H1 (cell line): ENCODE measurements at regions not wholly inside any gene's neighbourhood (a gene's known extent, or its start where the extent isn't known, plus 50 kb on each side); places are given as distances from the start of the nearest gene placed in this dataset.
"Not testable (repeated sequence)": the region's sequence is repeated elsewhere in the genome, so short reads cannot be mapped to it uniquely, and the experiment has no call there.

Experiments used
- CTCF ChIA-PET: fragments of 300-600 bp; sonication (Branson Sonifier 250); formaldehyde crosslinking; loops from one replicate; lab custom pipeline; 2021; ENCODE audit not compliant: partially characterized antibody; lab: Charles Lee
- POLR2A ChIA-PET: fragments of 300-600 bp; sonication (Branson Sonifier 250); formaldehyde crosslinking; loops from one replicate; lab custom pipeline; 2021; ENCODE audit warnings: inconsistent platforms; ENCODE audit not compliant: partially characterized antibody; lab: Charles Lee
- DNase-seq, 2 experiments: peaks; one replicate each; pipeline versions ENCODE4 v3.0.0 to v3.0.0-alpha.2; 2010 to 2022; ENCODE audit warnings: low spot score in 2 of 2, low read depth in 1 of 2, mixed read lengths in 1 of 2
- FAIRE-seq: peaks from 2 replicates; lab custom pipeline; 2011; peaks lifted over from hg19 to GRCh38; lab: Jason Lieb, UNC
- H2AFZ ChIP-seq: 2 replicates; pipeline ENCODE4 v1.8.1; 2012; ENCODE audit warnings: low read length, inconsistent platforms
- H2AK5ac ChIP-seq: 2 replicates; pipeline ENCODE4 v1.6.1; 2013; ENCODE audit warnings: low read depth, low read length
- H2BK120ac ChIP-seq: replicated peaks from 2 replicates; pipeline ENCODE3; 2013; ENCODE audit warnings: low read depth, low read length, inconsistent platforms
- H2BK12ac ChIP-seq: 2 replicates; pipeline ENCODE4 v1.6.1; 2013; ENCODE audit warnings: low read depth, low read length
- H2BK15ac ChIP-seq: 2 replicates; pipeline ENCODE4 v1.6.1; 2013; ENCODE audit warnings: low read length
- H2BK20ac ChIP-seq: 2 replicates; pipeline ENCODE4 v1.6.1; 2013; ENCODE audit warnings: low read length
- H2BK5ac ChIP-seq: 2 replicates; pipeline ENCODE4 v1.6.1; 2013; ENCODE audit warnings: low read depth, low read length
- H3K14ac ChIP-seq: 2 replicates; pipeline ENCODE4 v1.6.1; 2013; ENCODE audit warnings: inconsistent platforms; ENCODE audit not compliant: insufficient read length
- H3K18ac ChIP-seq: 2 replicates; pipeline ENCODE4 v1.6.1; 2013; ENCODE audit warnings: low read length; ENCODE audit errors: extremely low read depth
- H3K23ac ChIP-seq: 2 replicates; pipeline ENCODE4 v1.6.1; 2013; ENCODE audit warnings: inconsistent platforms; ENCODE audit not compliant: insufficient read length
- H3K23me2 ChIP-seq: 2 replicates; pipeline ENCODE4 v1.6.1; 2013; ENCODE audit warnings: low read depth, low read length
- H3K27ac ChIP-seq: 2 replicates; pipeline ENCODE4 v1.6.1; 2011; ENCODE audit warnings: low read depth, low read length, inconsistent platforms
- H3K27me3 ChIP-seq, 4 experiments: replicated peaks in 1 of 4; 1 replicate in 1 of 4; 2 replicates in 3 of 4; pipeline versions ENCODE4 v1.6.1 to v1.8.1; 2011 to 2013; ENCODE audit warnings: low read length in 3 of 4, mild to moderate bottlenecking in 3 of 4, inconsistent platforms in 2 of 4, mixed read lengths in 2 of 4, moderate library complexity in 1 of 4; ENCODE audit not compliant: control insufficient read depth in 3 of 4, insufficient read depth in 3 of 4; ENCODE audit errors: extremely low read depth in 1 of 4
- H3K36me3 ChIP-seq, 4 experiments: 2 replicates each; pipeline versions ENCODE4 v1.6.1 to v1.8.1; 2011 to 2013; ENCODE audit warnings: mild to moderate bottlenecking in 4 of 4, low read length in 3 of 4, moderate library complexity in 2 of 4, control low read depth in 1 of 4, inconsistent platforms in 1 of 4; ENCODE audit not compliant: insufficient read depth in 4 of 4, control insufficient read depth in 2 of 4
- H3K4ac ChIP-seq: replicated peaks from 2 replicates; pipeline ENCODE3; 2013; ENCODE audit warnings: low read length, low read depth, mixed read lengths, inconsistent platforms; ENCODE audit not compliant: insufficient read length
- H3K4me1 ChIP-seq, 4 experiments: replicated peaks in 1 of 4; 1 replicate in 1 of 4; 2 replicates in 3 of 4; pipeline versions ENCODE4 v1.6.1 to v1.8.1; 2011 to 2013; ENCODE audit warnings: low read length in 3 of 4, inconsistent platforms in 2 of 4, mixed read lengths in 1 of 4; ENCODE audit not compliant: insufficient read depth in 4 of 4, control insufficient read depth in 3 of 4
- H3K4me2 ChIP-seq, 2 experiments: 2 replicates each; pipeline versions ENCODE4 v1.6.1 to v1.8.1; 2011 to 2013; ENCODE audit warnings: low read depth in 2 of 2, low read length in 2 of 2, control low read depth in 1 of 2, inconsistent platforms in 1 of 2, mild to moderate bottlenecking in 1 of 2; ENCODE audit not compliant: insufficient read depth in 1 of 2
- H3K4me3 ChIP-seq, 4 experiments: fragments of 200-600, 300-600 bp in 1 of 4; sonication (generic), shearing (Covaris generic), sonication (Bioruptor Twin) in 1 of 4; 2 replicates each; pipeline versions ENCODE4 v1.5.1 to v1.8.1; 2011 to 2016; ENCODE audit warnings: low read length in 4 of 4, low read depth in 3 of 4, control low read depth in 2 of 4, inconsistent platforms in 2 of 4, mild to moderate bottlenecking in 2 of 4, mixed read lengths in 1 of 4, moderate library complexity in 1 of 4; ENCODE audit not compliant: insufficient read depth in 2 of 4; ENCODE audit errors: extremely low read depth in 1 of 4
- H3K56ac ChIP-seq: replicated peaks from 2 replicates; pipeline ENCODE3; 2013; ENCODE audit warnings: low read depth, mild to moderate bottlenecking, mixed read lengths, low read length, inconsistent platforms; ENCODE audit not compliant: insufficient read length
- H3K79me1 ChIP-seq: 2 replicates; pipeline ENCODE4 v1.6.1; 2013; ENCODE audit warnings: low read depth, low read length, control low read depth
- H3K79me2 ChIP-seq, 2 experiments: 2 replicates each; pipeline versions ENCODE4 v1.6.1 to v1.8.1; 2012 to 2013; ENCODE audit warnings: low read length in 2 of 2, mild to moderate bottlenecking in 2 of 2, inconsistent platforms in 1 of 2; ENCODE audit not compliant: insufficient read depth in 2 of 2, control insufficient read depth in 1 of 2
- H3K9ac ChIP-seq, 4 experiments: replicated peaks in 1 of 4; 1 replicate in 1 of 4; 2 replicates in 3 of 4; pipeline versions ENCODE4 v1.6.1 to v1.8.1; 2011 to 2013; ENCODE audit warnings: low read depth in 3 of 4, low read length in 3 of 4, control low read depth in 2 of 4, mild to moderate bottlenecking in 2 of 4, moderate library complexity in 2 of 4, inconsistent platforms in 1 of 4; ENCODE audit errors: extremely low read depth in 1 of 4
- H3K9me3 ChIP-seq, 2 experiments: 2 replicates each; pipeline versions ENCODE4 v1.6.1 to v1.8.1; 2012 to 2013; ENCODE audit warnings: mild to moderate bottlenecking in 2 of 2, moderate library complexity in 2 of 2, control low read depth in 1 of 2, inconsistent platforms in 1 of 2, low read depth in 1 of 2, low read length in 1 of 2, mixed read lengths in 1 of 2; ENCODE audit not compliant: insufficient read depth in 2 of 2
- H4K20me1 ChIP-seq, 2 experiments: replicated peaks in 1 of 2; 2 replicates each; pipeline versions ENCODE3 to v1.8.1; 2011 to 2013; ENCODE audit warnings: inconsistent platforms in 2 of 2, low read length in 2 of 2, mild to moderate bottlenecking in 1 of 2; ENCODE audit not compliant: insufficient read depth in 2 of 2, control insufficient read depth in 1 of 2
- H4K5ac ChIP-seq: 2 replicates; pipeline ENCODE4 v1.6.1; 2013; ENCODE audit warnings: low read length, low read depth, mixed read lengths, inconsistent platforms; ENCODE audit not compliant: insufficient read length
- H4K8ac ChIP-seq: 2 replicates; pipeline ENCODE4 v1.8.0; 2013; ENCODE audit warnings: mild to moderate bottlenecking, moderate library complexity, low read length, inconsistent platforms; ENCODE audit not compliant: insufficient read depth; ENCODE audit errors: extremely low read depth
- H4K91ac ChIP-seq: replicated peaks from 2 replicates; pipeline ENCODE3; 2013; ENCODE audit warnings: low read length, mixed read lengths, inconsistent platforms; ENCODE audit not compliant: insufficient read length
- WGBS, 2 experiments: shearing (Covaris generic) in 1 of 2; methylation state at CpG; one replicate each; pipeline versions ENCODE4 v1.1.6 to v1.1.7; 2013 to 2015; ENCODE audit warnings: low lambda C conversion rate in 2 of 2, mixed read lengths in 2 of 2, inconsistent platforms in 1 of 2, low coverage in 1 of 2, missing lambda C conversion rate in 1 of 2; ENCODE audit not compliant: insufficient replicate concordance in 2 of 2, insufficient coverage in 1 of 2, insufficient read length in 1 of 2; ENCODE audit errors: extremely low coverage in 1 of 2, missing lambda C conversion rate in 1 of 2; 5-methylcytosine and 5-hydroxymethylcytosine counted together

DNA sequence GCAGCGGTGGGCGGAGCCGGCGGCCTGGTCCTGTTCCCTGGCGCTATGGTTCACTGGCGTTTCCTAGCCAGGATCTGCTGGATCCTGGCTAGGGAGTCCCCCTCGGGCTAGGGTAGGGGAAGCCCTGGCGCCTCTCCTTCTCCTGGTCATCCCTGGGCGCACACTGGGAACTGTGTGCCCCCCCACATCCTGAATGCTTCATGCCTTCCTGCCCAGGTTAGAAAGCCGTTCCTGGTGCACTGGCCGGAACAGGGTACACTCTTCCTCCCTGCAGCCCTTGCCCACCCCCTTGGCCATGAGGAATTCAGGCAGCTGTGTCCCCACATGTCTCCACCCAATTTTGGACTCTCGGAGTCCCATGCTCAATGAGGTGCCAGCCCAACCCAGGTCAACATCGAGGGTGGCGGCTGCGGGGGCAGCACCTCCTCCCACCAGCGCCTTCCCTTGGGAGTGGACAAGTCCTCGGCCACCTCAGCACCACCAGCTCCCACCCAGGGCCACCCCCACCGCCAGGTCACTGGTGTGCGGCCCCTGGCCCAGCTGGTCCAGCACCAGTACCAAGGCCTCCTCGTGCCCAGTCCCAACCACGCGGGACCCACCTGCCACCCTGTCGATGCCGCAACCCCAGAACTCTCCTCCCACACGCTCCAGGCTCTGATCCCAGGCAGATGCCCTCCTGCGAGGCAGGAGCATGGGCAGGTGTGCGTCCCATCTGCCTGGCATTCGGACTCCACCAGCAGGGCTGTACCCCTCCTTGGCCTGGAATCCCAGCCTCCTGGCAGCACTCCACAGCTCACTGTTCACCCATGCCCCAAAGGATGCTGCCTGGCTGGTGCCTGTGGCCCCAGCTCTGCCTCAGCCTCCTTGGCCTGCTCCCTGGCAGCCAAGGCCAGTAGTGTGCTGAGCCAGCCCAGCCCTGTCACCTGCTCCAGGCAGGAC lies 77.0 kb downstream of the GOLGA8G start:
- H3K23ac ChIP-seq, H3K4ac ChIP-seq, H3K23me2 ChIP-seq, H3K4me2 ChIP-seq, H3K14ac ChIP-seq, H3K27ac ChIP-seq, H3K9ac ChIP-seq, H2BK20ac ChIP-seq, H3K18ac ChIP-seq, H4K5ac ChIP-seq, H3K79me1 ChIP-seq, H3K4me1 ChIP-seq, H2AK5ac ChIP-seq, H3K4me3 ChIP-seq, H2AFZ ChIP-seq, H3K79me2 ChIP-seq, POLR2A ChIA-PET, H4K91ac ChIP-seq, H2BK120ac ChIP-seq, CTCF ChIA-PET, H4K20me1 ChIP-seq, FAIRE-seq, H3K36me3 ChIP-seq, H2BK5ac ChIP-seq, H3K56ac ChIP-seq: not testable (repeated sequence)
- DNase-seq: peak in 1 of 2 experiments; percentile 57
- Histone ChIP-seq H3K27me3 (peaks cover 0 to 10% (median 7%) of the 10 kb centered on the region in 4 experiments; a peak in 4 of 7 replicates), H3K9me3 (peaks cover 0 to 23% of the 10 kb centered on the region in 2 experiments; a peak in 2 of 4 replicates), H2BK15ac (0 out of 2 replicates have a peak overlapping the region, but pooled peaks have one; percentile 46), H2BK12ac (peak overlapping the region; percentile 68; the same call in 1 of the 2 replicates), H4K8ac (peak overlapping the region; percentile 89; the same call in 1 of the 2 replicates)
- WGBS, 2 experiments: 96% methylated on average over 19 of the region's 28 CpGs; no CpG with 5 or more reads in 1 of the 2 experiments
